ENCODE measurements at regions not wholly inside any gene's neighbourhood (a gene's known extent, or its start where the extent isn't known, plus 50 kb on each side); places are given as distances from the start of the nearest gene placed in this dataset.

DNA sequence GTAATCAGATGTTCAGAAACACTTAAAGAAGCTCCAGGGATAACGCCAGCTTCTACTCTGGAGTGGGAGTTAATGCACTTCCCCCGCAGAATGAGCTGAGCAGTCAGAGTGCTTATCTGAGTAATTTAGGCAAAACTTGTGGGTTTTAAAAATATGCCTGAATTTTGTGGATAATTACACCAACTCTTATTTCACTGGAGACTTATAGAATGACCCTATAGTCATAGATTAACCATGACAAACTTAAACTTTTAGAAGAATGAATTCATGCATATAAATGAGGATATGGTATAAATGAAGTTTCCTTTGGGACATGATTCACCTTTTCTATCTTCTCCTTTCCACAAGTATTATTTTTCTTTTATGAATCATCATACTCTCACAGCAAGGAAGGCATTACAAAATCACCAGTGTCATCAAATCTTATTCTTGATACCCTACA, 241.1 kb upstream of the FBXO33 start:
- Histone ChIP-seq H3K4me1 (no peaks in the 10 kb centered on the region), H3K9me3 (no peaks in the 10 kb centered on the region), H3K36me3 (no peaks in the 10 kb centered on the region), H3K27me3 (no peaks in the 10 kb centered on the region), H3K27ac (no peak overlapping the region), H3K4me3 (no peak overlapping the region)
- WGBS, 5 donors: 76 to 87% (median 81%) methylated on average over 2 of the region's 2 CpGs
- peak in 1 of 2 donors; percentile 16 for DNase-seq
- intact Hi-C loops (cut with DNase I; ENCODE audit: low total_unique reads): no loop called here
- TF ChIP-seq POLR2AphosphoS5 (IDR thresholded peaks at IDR 0.05) (no peak), POLR2A (IDR thresholded peaks at IDR 0.05) (no peak)

DNA sequence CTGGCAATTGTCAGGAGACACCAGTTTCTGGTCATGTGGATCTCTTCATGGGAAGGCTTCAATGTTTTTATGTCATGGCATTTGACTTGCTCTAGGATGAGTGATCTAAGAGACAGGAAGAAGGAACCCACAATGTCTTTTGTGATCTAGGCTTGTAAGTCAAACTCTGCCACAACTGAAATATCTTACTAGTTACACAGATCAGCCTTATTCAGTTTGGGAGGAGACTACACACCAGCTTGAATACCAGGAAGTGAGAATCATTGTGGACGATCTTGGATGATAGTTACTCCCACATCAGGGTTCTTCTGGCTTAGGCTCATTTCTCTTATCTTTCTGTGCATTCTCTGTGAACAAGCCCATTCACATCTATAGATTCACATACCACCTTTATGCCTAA, 236.2 kb upstream of the FBXO33 start:
- Histone ChIP-seq H3K27ac (no peak overlapping the region), H3K4me1 (no peaks in the 10 kb centered on the region), H3K36me3 (no peaks in the 10 kb centered on the region), H3K9me3 (peaks cover 0 to 20% (median 5%) of the 10 kb centered on the region in 4 donors), H3K27me3 (no peaks in the 10 kb centered on the region), H3K4me3 (no peak overlapping the region)
- peak in 1 of 2 donors; percentile 4 for DNase-seq
- intact Hi-C loops (cut with DNase I; ENCODE audit: low total_unique reads): no loop called here
- 55 to 92% (median 79%) methylated on average over 1 of the region's 1 CpG for WGBS, 5 donors
- TF ChIP-seq POLR2A (IDR thresholded peaks at IDR 0.05) (no peak), POLR2AphosphoS5 (IDR thresholded peaks at IDR 0.05) (no peak), EP300 (IDR thresholded peaks at IDR 0.05) (no peak)
- TF ChIP-seq, protein P1, sequence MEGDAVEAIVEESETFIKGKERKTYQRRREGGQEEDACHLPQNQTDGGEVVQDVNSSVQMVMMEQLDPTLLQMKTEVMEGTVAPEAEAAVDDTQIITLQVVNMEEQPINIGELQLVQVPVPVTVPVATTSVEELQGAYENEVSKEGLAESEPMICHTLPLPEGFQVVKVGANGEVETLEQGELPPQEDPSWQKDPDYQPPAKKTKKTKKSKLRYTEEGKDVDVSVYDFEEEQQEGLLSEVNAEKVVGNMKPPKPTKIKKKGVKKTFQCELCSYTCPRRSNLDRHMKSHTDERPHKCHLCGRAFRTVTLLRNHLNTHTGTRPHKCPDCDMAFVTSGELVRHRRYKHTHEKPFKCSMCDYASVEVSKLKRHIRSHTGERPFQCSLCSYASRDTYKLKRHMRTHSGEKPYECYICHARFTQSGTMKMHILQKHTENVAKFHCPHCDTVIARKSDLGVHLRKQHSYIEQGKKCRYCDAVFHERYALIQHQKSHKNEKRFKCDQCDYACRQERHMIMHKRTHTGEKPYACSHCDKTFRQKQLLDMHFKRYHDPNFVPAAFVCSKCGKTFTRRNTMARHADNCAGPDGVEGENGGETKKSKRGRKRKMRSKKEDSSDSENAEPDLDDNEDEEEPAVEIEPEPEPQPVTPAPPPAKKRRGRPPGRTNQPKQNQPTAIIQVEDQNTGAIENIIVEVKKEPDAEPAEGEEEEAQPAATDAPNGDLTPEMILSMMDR (IDR thresholded peaks at IDR 0.05): no peak

DNA sequence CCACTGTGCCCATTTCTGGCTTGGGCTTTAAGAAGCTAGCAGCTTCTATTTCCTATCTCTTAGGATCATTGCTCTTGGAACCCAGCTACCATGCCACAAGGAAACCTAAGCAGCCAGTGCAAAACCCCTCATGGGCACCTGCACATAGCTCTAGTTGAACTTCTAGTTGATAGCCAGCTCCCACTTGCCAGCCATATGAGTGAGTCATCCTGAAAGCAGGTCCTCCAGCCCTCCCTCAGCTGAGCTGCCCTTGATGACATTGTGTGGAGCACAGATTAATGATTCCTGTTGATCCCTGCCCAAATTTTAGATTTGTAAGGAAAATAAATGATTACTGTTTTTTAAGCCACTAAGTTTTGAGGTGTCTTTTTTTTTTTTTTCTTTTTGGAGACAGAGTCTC, 234.2 kb upstream of the FBXO33 start:
- Histone ChIP-seq H3K27me3 (no peaks in the 10 kb centered on the region), H3K9me3 (peaks cover 0 to 28% (median 7%) of the 10 kb centered on the region in 4 donors), H3K4me3 (no peak overlapping the region), H3K36me3 (no peaks in the 10 kb centered on the region), H3K4me1 (no peaks in the 10 kb centered on the region), H3K27ac (no peak overlapping the region)
- TF ChIP-seq POLR2A (IDR thresholded peaks at IDR 0.05) (no peak), POLR2AphosphoS5 (IDR thresholded peaks at IDR 0.05) (no peak), EP300 (IDR thresholded peaks at IDR 0.05) (no peak)
- TF ChIP-seq, protein P1 (IDR thresholded peaks at IDR 0.05): no peak
- intact Hi-C loops (cut with DNase I; ENCODE audit: low total_unique reads): no loop called here
- no peak for DNase-seq

DNA sequence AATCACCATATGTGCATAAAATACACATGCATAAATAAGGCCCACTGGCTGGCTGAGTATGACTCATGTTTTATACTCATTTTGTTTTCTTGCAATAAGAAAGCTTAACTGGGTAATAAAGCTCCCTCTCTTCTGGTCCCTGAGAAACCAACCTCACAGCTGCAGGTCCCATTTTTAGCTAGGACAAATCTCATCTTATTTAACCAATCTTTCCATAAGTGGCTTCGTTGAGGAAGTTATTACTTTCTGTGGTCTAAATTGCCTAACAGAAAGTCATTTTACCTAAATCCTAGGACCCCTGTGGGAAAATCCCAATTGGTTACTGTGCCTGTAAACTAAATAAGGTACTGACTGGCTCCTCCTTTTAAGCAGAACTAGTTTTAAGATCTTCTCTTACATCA, 232.8 kb upstream of the FBXO33 start:
- no peaks in the 10 kb centered on the region for H3K27me3 ChIP-seq

DNA sequence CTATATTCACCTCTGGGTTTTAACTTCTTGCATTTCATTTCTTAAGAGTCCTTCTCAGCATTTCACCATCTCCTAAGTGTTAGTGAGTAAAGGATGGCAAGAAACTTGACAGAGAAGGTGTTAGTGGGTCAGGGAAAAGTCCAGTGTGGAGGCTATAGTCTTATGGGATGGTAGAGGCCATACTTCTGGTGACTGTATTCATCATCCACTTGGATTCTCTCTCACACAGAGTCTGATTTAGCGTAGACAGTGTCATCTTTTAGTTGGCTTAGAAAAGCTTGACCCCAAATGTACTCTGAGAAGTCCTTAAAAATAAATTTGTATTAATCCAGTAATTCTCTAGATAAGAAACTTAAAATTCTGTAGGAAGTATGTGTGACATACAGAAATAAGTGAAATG, 232.4 kb upstream of the FBXO33 start:
- no peak overlapping the region for H3K27ac ChIP-seq
- peaks cover 0 to 28% (median 7%) of the 10 kb centered on the region in 4 donors for H3K9me3 ChIP-seq
- TF ChIP-seq, protein P1 (IDR thresholded peaks at IDR 0.05): no peak
- no peak for TF ChIP-seq POLR2A (IDR thresholded peaks at IDR 0.05)
- no peak for TF ChIP-seq EP300 (IDR thresholded peaks at IDR 0.05)
- TF ChIP-seq POLR2AphosphoS5 (IDR thresholded peaks at IDR 0.05): no peak
- no peaks in the 10 kb centered on the region for H3K36me3 ChIP-seq
- H3K4me1 ChIP-seq: no peaks in the 10 kb centered on the region
- no peak overlapping the region for H3K4me3 ChIP-seq
- 62 to 93% (median 87%) methylated on average over 1 of the region's 1 CpG for WGBS, 5 donors
- intact Hi-C loops (cut with DNase I; ENCODE audit: low total_unique reads): no loop called here
- no peaks in the 10 kb centered on the region for H3K27me3 ChIP-seq
- no peak for DNase-seq

More for the DNA sequence above, 232.8 kb upstream of the FBXO33 start:
- intact Hi-C loops (cut with DNase I; ENCODE audit: low total_unique reads): no loop called here
- H3K27ac ChIP-seq: no peak overlapping the region
- WGBS, 5 donors: 36 to 70% (median 56%) methylated on average over 1 of the region's 1 CpG
- H3K9me3 ChIP-seq: peaks cover 0 to 28% (median 7%) of the 10 kb centered on the region in 4 donors
- no peaks in the 10 kb centered on the region for H3K4me1 ChIP-seq
- no peaks in the 10 kb centered on the region for H3K36me3 ChIP-seq
- H3K4me3 ChIP-seq: no peak overlapping the region
- no peak for TF ChIP-seq POLR2A (IDR thresholded peaks at IDR 0.05)
- TF ChIP-seq, protein P1 (IDR thresholded peaks at IDR 0.05): no peak
- DNase-seq: no peak

All from stomach (tissue), 8 donors.